HCT116 (cell line): ENCODE measurements at regions not wholly inside any gene's neighbourhood (a gene's known extent, or its start where the extent isn't known, plus 50 kb on each side); places are given as distances from the start of the nearest gene placed in this dataset.

Source experiments
- ATAC-seq: fragments of 200-7000 bp; cut with Tn5 transposase; 2 replicates; pipeline ENCODE4 v1.9.1; 2020; ENCODE audit warnings: mild to moderate bottlenecking, moderate library complexity
- BruUV-seq: library from RNA; stranded (reverse); fragments of 400-500 nt; replicated peaks from 2 replicates; lab custom pipeline; 2021; lab: Mats Ljungman, UMichigan
- CTCF ChIA-PET: fragments of 300-600 bp; sonication (Branson Sonifier 250); formaldehyde crosslinking; loops from one replicate; lab custom pipeline; 2021; ENCODE audit warnings: antibody characterized with exemption; lab: Charles Lee
- POLR2A ChIA-PET: fragments of 300-600, 350-600 bp; sonication (Branson Sonifier 250); formaldehyde crosslinking; loops from one replicate; lab custom pipeline; 2021; ENCODE audit warnings: antibody characterized with exemption; lab: Charles Lee
- RAD21 ChIA-PET, 2 experiments: fragments of 300-600 bp; sonication (Branson Sonifier 250); formaldehyde crosslinking; loops; one replicate each; lab custom pipeline; 2023; ENCODE audit warnings: low total read pairs in 2 of 2; ENCODE audit not compliant: uncharacterized antibody in 2 of 2, unreplicated experiment in 2 of 2, low non-redundant PET in 1 of 2; lab: Charles Lee
- DNase-seq: peaks from one replicate; pipeline ENCODE4 v3.0.0-alpha.2; 2010; ENCODE audit warnings: low read depth, low spot score
- H2AFZ ChIP-seq: fragments of 200-600 bp; shearing (Covaris generic), sonication (generic); 2 replicates; pipeline ENCODE4 v1.6.1; 2017; ENCODE audit warnings: low read depth, mixed run types, mixed read lengths, antibody characterized with exemption, low read length; ENCODE audit not compliant: poor library complexity, severe bottlenecking
- H3K27ac ChIP-seq: 2 replicates; pipeline ENCODE4 v1.5.1; 2012; ENCODE audit warnings: low read depth, low read length
- H3K27me3 ChIP-seq: fragments of 200-600 bp; sonication (generic); 2 replicates; pipeline ENCODE4 v1.6.1; 2016; ENCODE audit warnings: mixed run types, low read length, mixed read lengths; ENCODE audit not compliant: insufficient read depth
- H3K36me3 ChIP-seq, 2 experiments: fragments of 200-500 bp in 1 of 2; fragments of 200-600 bp in 1 of 2; sonication (Bioruptor generic) in 1 of 2; sonication (generic) in 1 of 2; 2 replicates each; pipeline versions ENCODE4 v1.5.1 to v1.6.1; 2014 to 2016; ENCODE audit warnings: low read length in 2 of 2, inconsistent platforms in 1 of 2, mixed read lengths in 1 of 2, mixed run types in 1 of 2; ENCODE audit not compliant: insufficient read depth in 2 of 2, control insufficient read depth in 1 of 2
- H3K4me1 ChIP-seq, 2 experiments: fragments of 200-600 bp in 1 of 2; sonication (generic) in 1 of 2; 2 replicates each; pipeline versions ENCODE4 v1.5.1 to v1.6.1; 2012 to 2017; ENCODE audit warnings: low read length in 2 of 2, inconsistent platforms in 1 of 2, mild to moderate bottlenecking in 1 of 2, mixed read lengths in 1 of 2, mixed run types in 1 of 2, moderate library complexity in 1 of 2; ENCODE audit not compliant: insufficient read depth in 2 of 2, control insufficient read depth in 1 of 2
- H3K4me2 ChIP-seq: fragments of 200-600 bp; sonication (generic); 2 replicates; pipeline ENCODE4 v1.6.1; 2017; ENCODE audit warnings: mixed run types, low read length, mixed read lengths
- H3K4me3 ChIP-seq, 2 experiments: fragments of 200-600 bp in 1 of 2; sonication (generic) in 1 of 2; replicated peaks in 1 of 2; 2 replicates each; pipeline ENCODE4 v1.5.1; 2011 to 2016; ENCODE audit warnings: low read length in 2 of 2, control low read depth in 1 of 2, low read depth in 1 of 2, mild to moderate bottlenecking in 1 of 2, mixed read lengths in 1 of 2, mixed run types in 1 of 2
- H3K79me2 ChIP-seq: fragments of 200-600 bp; sonication (generic); 2 replicates; pipeline ENCODE4 v1.6.1; 2017; ENCODE audit warnings: mild to moderate bottlenecking, mixed run types, low read length, moderate library complexity, mixed read lengths; ENCODE audit not compliant: insufficient read depth
- H3K9ac ChIP-seq: fragments of 200-600 bp; sonication (generic); 2 replicates; pipeline ENCODE4 v1.6.1; 2016; ENCODE audit warnings: low read length, mixed read lengths
- H3K9me2 ChIP-seq: fragments of 200-600 bp; sonication (generic), shearing (Covaris generic); 2 replicates; pipeline ENCODE4 v1.6.1; 2017; ENCODE audit warnings: mixed run types, mild to moderate bottlenecking, moderate library complexity; ENCODE audit not compliant: insufficient read depth
- H3K9me3 ChIP-seq, 2 experiments: fragments of 200-500 bp in 1 of 2; fragments of 200-600 bp in 1 of 2; sonication (Bioruptor generic) in 1 of 2; sonication (generic) in 1 of 2; 2 replicates each; pipeline ENCODE4 v1.6.1; 2014 to 2017; ENCODE audit warnings: low read length in 2 of 2, mixed read lengths in 2 of 2, inconsistent platforms in 1 of 2, low read depth in 1 of 2, mild to moderate bottlenecking in 1 of 2, mixed run types in 1 of 2, moderate library complexity in 1 of 2; ENCODE audit not compliant: control insufficient read depth in 1 of 2, insufficient read depth in 1 of 2
- H4K20me1 ChIP-seq: fragments of 200-600 bp; sonication (generic), shearing (Covaris generic); 2 replicates; pipeline ENCODE4 v1.6.1; 2017; ENCODE audit warnings: mixed run types, mild to moderate bottlenecking, moderate library complexity; ENCODE audit not compliant: insufficient read depth
- ATF3 ChIP-seq: IDR thresholded peaks from 2 replicates; pipeline ENCODE4 v1.6.1; 2012
- CEBPB ChIP-seq: IDR thresholded peaks from 2 replicates; pipeline ENCODE4 v1.6.1; 2012; ENCODE audit warnings: low read depth
- EGR1 ChIP-seq: IDR thresholded peaks from 2 replicates; pipeline ENCODE4 v1.6.1; 2012; ENCODE audit warnings: low read depth
- EZH2 ChIP-seq: fragments of 200-600 bp; sonication (generic); IDR thresholded peaks from 2 replicates; pipeline ENCODE4 v1.6.1; 2017; ENCODE audit warnings: antibody characterized with exemption, mixed run types
- EZH2phosphoT487 ChIP-seq: fragments of 200-600 bp; IDR thresholded peaks from 2 replicates; pipeline ENCODE4 v1.6.1; 2018; ENCODE audit warnings: antibody characterized with exemption, borderline replicate concordance
- FOSL1 ChIP-seq: IDR thresholded peaks from 2 replicates; pipeline ENCODE4 v1.6.1; 2012; ENCODE audit warnings: low read depth
- JUND ChIP-seq: IDR thresholded peaks from 2 replicates; pipeline ENCODE4 v1.6.1; 2012
- MAX ChIP-seq: IDR thresholded peaks from 2 replicates; pipeline ENCODE4 v1.6.1; 2012
- REST ChIP-seq: IDR thresholded peaks from 2 replicates; pipeline ENCODE4 v1.6.1; 2012; ENCODE audit warnings: low read depth
- SIN3A ChIP-seq: IDR thresholded peaks from 2 replicates; pipeline ENCODE4 v1.6.1; 2012; ENCODE audit warnings: low read depth
- SP1 ChIP-seq: IDR thresholded peaks from 2 replicates; pipeline ENCODE4 v1.6.1; 2012; ENCODE audit warnings: low read depth
- SRF ChIP-seq: IDR thresholded peaks from 2 replicates; pipeline ENCODE4 v1.6.1; 2012; ENCODE audit warnings: low read depth
- TCF7L2 ChIP-seq: IDR thresholded peaks from 2 replicates; pipeline ENCODE4 v1.7.0; 2011; ENCODE audit warnings: borderline replicate concordance, inconsistent platforms; ENCODE audit not compliant: insufficient read depth, insufficient read length; ENCODE audit errors: extremely low read depth
- YY1 ChIP-seq: IDR thresholded peaks from 2 replicates; pipeline ENCODE4 v1.6.1; 2011; ENCODE audit warnings: low read length, low read depth, moderate library complexity, mild to moderate bottlenecking; ENCODE audit not compliant: insufficient replicate concordance; ENCODE audit errors: extremely low read depth
- ZBTB33 ChIP-seq: IDR thresholded peaks from 2 replicates; pipeline ENCODE4 v1.6.1; 2011; ENCODE audit warnings: mild to moderate bottlenecking, low read length, moderate library complexity; ENCODE audit not compliant: insufficient replicate concordance; ENCODE audit errors: extremely low read depth
- intact Hi-C: fragments of 100-400 bp; cut with micrococcal nuclease; formaldehyde crosslinking; loops from 2 replicates; pipeline ENCODE4 v1.10.0; 2022

GRCh38 chr6:120614723-120615122 is 719.6 kb downstream of the TBC1D32 start (continued):
- TF ChIP-seq REST: no peak

GRCh38 chr6:120608826-120609225 is 725.5 kb downstream of the TBC1D32 start:
- ATAC-seq: no peak
- peak overlapping the region; percentile 36 for H2AFZ ChIP-seq
- CTCF ChIA-PET: no interaction called here

GRCh38 chr6:120606743-120607142 is 727.5 kb downstream of the TBC1D32 start:
- CTCF ChIA-PET: no interaction called here
- Histone ChIP-seq H3K4me1 (peaks cover 0 to 5% of the 10 kb centered on the region in 2 experiments; a peak in 2 of 4 replicates), H3K9me3 (no peaks in the 10 kb centered on the region), H3K27ac (no peak overlapping the region), H3K4me3 (no peak overlapping the region), H3K36me3 (no peaks in the 10 kb centered on the region), H3K9me2 (no peaks in the 10 kb centered on the region), H3K4me2 (no peak overlapping the region), H3K27me3 (no peaks in the 10 kb centered on the region), H3K9ac (no peak overlapping the region), H4K20me1 (no peaks in the 10 kb centered on the region), H3K79me2 (no peaks in the 10 kb centered on the region), H2AFZ (no peak overlapping the region)
- BruUV-seq: no TSS peak
- POLR2A ChIA-PET: no interaction called here
- RAD21 ChIA-PET: no interaction called here
- DNase-seq (no peak), ATAC-seq (no peak)
- intact Hi-C loops: no loop called here
- TF ChIP-seq JUND: no peak
- TF ChIP-seq SRF: no peak
- TF ChIP-seq EZH2: no peak
- no peak for TF ChIP-seq YY1
- TF ChIP-seq MAX: no peak
- no peak for TF ChIP-seq EZH2phosphoT487
- TF ChIP-seq ATF3: no peak
- TF ChIP-seq EGR1: no peak
- TF ChIP-seq CEBPB: no peak
- TF ChIP-seq SP1: no peak
- no peak for TF ChIP-seq ZBTB33
- no peak for TF ChIP-seq FOSL1

More at GRCh38 chr6:120608826-120609225, 725.5 kb downstream of the TBC1D32 start:
- TF ChIP-seq YY1 (no peak), SIN3A (no peak), TCF7L2 (no peak)
- Histone ChIP-seq H3K27ac (no peak overlapping the region), H3K9me2 (no peaks in the 10 kb centered on the region), H3K79me2 (no peaks in the 10 kb centered on the region), H3K4me3 (no peak overlapping the region), H4K20me1 (no peaks in the 10 kb centered on the region), H3K4me2 (peak overlapping the region; percentile 26; the same call in 1 of the 2 replicates), H3K36me3 (no peaks in the 10 kb centered on the region), H3K9ac (no peak overlapping the region), H3K9me3 (no peaks in the 10 kb centered on the region), H3K4me1 (peaks cover 0 to 5% of the 10 kb centered on the region in 2 experiments; a peak in 2 of 4 replicates), H3K27me3 (no peaks in the 10 kb centered on the region)
- intact Hi-C loops: no loop called here
- no TSS peak for BruUV-seq
- no peak for DNase-seq
- RAD21 ChIA-PET: no interaction called here
- POLR2A ChIA-PET: no interaction called here
